K562 (cell line): ENCODE measurements at regions not wholly inside any gene's neighbourhood (a gene's known extent, or its start where the extent isn't known, plus 50 kb on each side); places are given as distances from the start of the nearest gene placed in this dataset.

Experiments used
- AFF4 ChIP-seq: sonication (generic); formaldehyde crosslinking; IDR thresholded peaks from 2 replicates; pipeline ENCODE4 v1.8.0; 2023; ENCODE audit warnings: mild to moderate bottlenecking, missing genetic modification reagents
- EZH2 ChIP-seq: IDR thresholded peaks from 2 replicates; pipeline ENCODE4 v1.6.1; 2012; ENCODE audit warnings: low read depth, mild to moderate bottlenecking, inconsistent platforms, low read length, borderline replicate concordance
- FOXP4 ChIP-seq: sonication (generic); formaldehyde crosslinking; IDR thresholded peaks from 2 replicates; pipeline ENCODE4 v1.8.0; 2022; ENCODE audit warnings: mild to moderate bottlenecking, missing genetic modification reagents, borderline replicate concordance
- KHSRP ChIP-seq: fragments of 450-650 bp; IDR thresholded peaks from 2 replicates; pipeline ENCODE4 v1.6.1; 2017
- ZC3H11A ChIP-seq: IDR thresholded peaks from 2 replicates; pipeline ENCODE4 v1.6.1; 2012; ENCODE audit warnings: low read depth, low read length, improper control_type of control experiment
- ZNF12 ChIP-seq: sonication (generic); formaldehyde crosslinking; IDR thresholded peaks from 2 replicates; pipeline ENCODE4 v1.4.0; 2020; ENCODE audit warnings: mild to moderate bottlenecking, missing genetic modification reagents
- ZNF324 ChIP-seq: fragments of 250-450 bp; sonication (Bioruptor Pico); IDR thresholded peaks from 2 replicates; pipeline ENCODE4 v1.4.0; 2020; ENCODE audit warnings: mild to moderate bottlenecking

GRCh38 chr2:193824474-193824873 is 1629.7 kb upstream of the TMEFF2 start (continued):
- TF ChIP-seq FOXP4 (CRISPR knock-in tag): no peak
- TF ChIP-seq ZNF324 (CRISPR knock-in tag): no peak
- no peak for TF ChIP-seq EZH2
- TF ChIP-seq ZNF12 (CRISPR knock-in tag): no peak
- no peak for TF ChIP-seq KHSRP
- no peak for TF ChIP-seq ZC3H11A
- no peak for TF ChIP-seq AFF4 (CRISPR knock-in tag)
- TF ChIP-seq, all 486 proteins: peak for 0
